ENCODE measurements at regions not wholly inside any gene's neighbourhood (a gene's known extent, or its start where the extent isn't known, plus 50 kb on each side); places are given as distances from the start of the nearest gene placed in this dataset.

GRCh38 chr20:62588458-62589149 is 53.7 kb upstream of the SLCO4A1 start:
- in situ Hi-C loops (cut with MboI; ENCODE audit: low sequenced_read_pairs) (no loop called here), intact Hi-C loops (cut with micrococcal nuclease) (no loop called here), dilution Hi-C loops (cut with HindIII; ENCODE audit: low sequenced_read_pairs, unreplicated experiment) (no loop called here)
- Histone ChIP-seq H2AFZ (replicated peaks; ENCODE audit: low read length, poor library complexity) (no peak overlapping the region), H3K4me3 (ENCODE audit: insufficient read depth, low read depth, low read length) (no peak overlapping the region), H2AK9ac (replicated peaks; ENCODE audit: low read depth, low read length, poor library complexity) (no peak overlapping the region), H3K56ac (ENCODE audit: extremely low read depth, insufficient read depth, low read length) (no peak overlapping the region), H3K4me1 (ENCODE audit: control insufficient read depth, insufficient read depth, low read length) (no peaks in the 10 kb centered on the region), H2BK5ac (ENCODE audit: low read depth, low read length, poor library complexity, severe bottlenecking) (no peak overlapping the region), H4K20me1 (ENCODE audit: insufficient read depth, low read length) (peaks cover 5% of the 10 kb centered on the region), H4K8ac (ENCODE audit: low read depth in 2 of 2, low read length in 2 of 2) (no peak overlapping the region), H2BK15ac (ENCODE audit: low read depth, low read length) (no peak overlapping the region), H3K36me3 (ENCODE audit: control insufficient read depth, insufficient read depth, low read length) (no peaks in the 10 kb centered on the region), H3K18ac (ENCODE audit: low read depth, low read length) (no peak overlapping the region), H3K4ac (ENCODE audit: low read depth, low read length) (no peak overlapping the region), H3K27ac (ENCODE audit: insufficient read depth, low read length) (no peak overlapping the region), H4K5ac (ENCODE audit: low read depth, low read length) (no peak overlapping the region), H3K79me1 (ENCODE audit: low read depth in 1 of 2, low read length in 2 of 2) (no peaks in the 10 kb centered on the region), H3K4me2 (ENCODE audit: low read depth, low read length) (no peak overlapping the region), H3K23ac (ENCODE audit: low read depth, low read length) (no peak overlapping the region), H4K91ac (ENCODE audit: insufficient read depth, low read depth, low read length) (no peak overlapping the region), H3K9ac (ENCODE audit: low read depth, low read length) (no peak overlapping the region), H2BK20ac (ENCODE audit: low read depth, low read length) (no peak overlapping the region), H3K9me3 (ENCODE audit: control insufficient read depth, insufficient read depth, low read length) (no peaks in the 10 kb centered on the region), H2AK5ac (ENCODE audit: low read depth, low read length) (no peak overlapping the region), H2BK120ac (ENCODE audit: low read depth, low read length) (no peak overlapping the region), H3K27me3 (ENCODE audit: control insufficient read depth, insufficient read depth, low read length) (peaks cover 35% of the 10 kb centered on the region), H3K14ac (replicated peaks; ENCODE audit: low read depth, low read length) (no peak overlapping the region), H3K9me1 (ENCODE audit: insufficient read depth, low read length) (peaks cover 4% of the 10 kb centered on the region; the same call in 1 of the 2 replicates)
- DNase-seq, result no peak
- WGBS, 2 experiments (ENCODE audit: extremely low coverage in 2 of 2, insufficient read length in 1 of 2), result 80% methylated on average over 1 of the region's 13 CpGs; no CpG with 5 or more reads in 1 of the 2 experiments
- no peak for ATAC-seq (ENCODE audit: low read depth)
- POLR2A ChIA-PET (ENCODE audit: unreplicated experiment), result no interaction called here
- no TSS peak for BruUV-seq (replicated peaks)
- CTCF ChIA-PET, result interaction anchor here (1.3 kb wide), 1 partner anchor 12 kb away, joined by 3 read pairs; no protein-coding TSS in a partner anchor
- no peak for TF ChIP-seq FOS (IDR thresholded peaks at IDR 0.05; ENCODE audit: low read depth, low read length)
- TF ChIP-seq BHLHE40 (IDR thresholded peaks at IDR 0.05; ENCODE audit: low read depth, low read length), result no peak
- no peak for TF ChIP-seq MAFK (IDR thresholded peaks at IDR 0.05; ENCODE audit: low read depth, low read length)
- no peak for TF ChIP-seq RFX5 (IDR thresholded peaks at IDR 0.05; ENCODE audit: low read depth, low read length)
- no peak for TF ChIP-seq ELK1 (IDR thresholded peaks at IDR 0.05; ENCODE audit: borderline replicate concordance, low read depth, low read length)
- no peak for TF ChIP-seq CEBPB (IDR thresholded peaks at IDR 0.05; ENCODE audit: low read depth, low read length)
- TF ChIP-seq RAD21 (IDR thresholded peaks at IDR 0.05; ENCODE audit: low read length), result no peak
- no peak for TF ChIP-seq POLR2A (IDR thresholded peaks at IDR 0.05; ENCODE audit: low read depth, low read length)
- no peak for TF ChIP-seq USF2 (IDR thresholded peaks at IDR 0.05; ENCODE audit: low read depth, low read length)
- TF ChIP-seq RCOR1 (IDR thresholded peaks at IDR 0.05; ENCODE audit: insufficient replicate concordance, low read length), result no peak
- TF ChIP-seq CHD1 (IDR thresholded peaks at IDR 0.05; ENCODE audit: low read depth, low read length), result no peak
- no peak for TF ChIP-seq NFE2L2 (IDR thresholded peaks at IDR 0.05; ENCODE audit: low read depth, low read length)
- no peak for TF ChIP-seq SMC3 (IDR thresholded peaks at IDR 0.05; ENCODE audit: low read depth, low read length)
- no peak for TF ChIP-seq MXI1 (IDR thresholded peaks at IDR 0.05; ENCODE audit: borderline replicate concordance, low read depth, low read length)
- no peak for TF ChIP-seq CTCF (conservative IDR thresholded peaks at IDR 0.05; ENCODE audit: low read depth, low read length)
- no peak for TF ChIP-seq MAZ (IDR thresholded peaks at IDR 0.05; ENCODE audit: borderline replicate concordance, low read depth, low read length)

Data from IMR-90 (cell line).